ENCODE measurements at regions not wholly inside any gene's neighbourhood (a gene's known extent, or its start where the extent isn't known, plus 50 kb on each side); places are given as distances from the start of the nearest gene placed in this dataset.

GRCh38 chr11:26090651-26091050, 241.3 kb upstream of the ANO3 start:
- Histone ChIP-seq H3K4me3 (no peak overlapping the region), H3K4me1 (ENCODE audit: control insufficient read depth in 5 of 5, insufficient read depth in 5 of 5, low read length in 5 of 5) (peaks cover 0 to under 1% (median 0%) of the 10 kb centered on the region in 5 donors), H3K9me3 (ENCODE audit: control insufficient read depth in 4 of 4, insufficient read depth in 3 of 4, low read length in 3 of 4) (peaks cover 0 to 2% (median 0%) of the 10 kb centered on the region in 4 donors), H3K27me3 (ENCODE audit: control insufficient read depth in 3 of 3, insufficient read depth in 3 of 3, low read length in 2 of 3) (no peaks in the 10 kb centered on the region), H3K36me3 (ENCODE audit: control insufficient read depth in 4 of 4, insufficient read depth in 4 of 4, low read length in 4 of 4) (no peaks in the 10 kb centered on the region), H3K27ac (ENCODE audit: low read depth in 1 of 2, low read length in 1 of 2) (no peak overlapping the region), H3K9ac (ENCODE audit: insufficient read depth in 1 of 2, low read length in 2 of 2) (no peak overlapping the region)
- DNase-seq (peak; percentile 25 to 73 (median 66)), ATAC-seq (ENCODE audit: insufficient read depth, low FRiP score) (no peak)
- no peak for TF ChIP-seq CTCF (IDR thresholded peaks at IDR 0.05; ENCODE audit: control extremely low read depth, extremely low read depth)
- WGBS, 2 donors: 79 to 86% methylated on average over 3 of the region's 3 CpGs

- DNase-seq (no peak), ATAC-seq (ENCODE audit: insufficient read depth, low FRiP score) (no peak)
- TF ChIP-seq CTCF (IDR thresholded peaks at IDR 0.05; ENCODE audit: control extremely low read depth, extremely low read depth): no peak
- H3K9me3 ChIP-seq (ENCODE audit: control insufficient read depth in 4 of 4, insufficient read depth in 3 of 4, low read length in 3 of 4): peaks cover 0 to 2% (median 0%) of the 10 kb centered on the region in 4 donors
- 97 to 98% methylated on average over 2 of the region's 2 CpGs for WGBS, 2 donors
- no peaks in the 10 kb centered on the region for H3K36me3 ChIP-seq (ENCODE audit: control insufficient read depth in 4 of 4, insufficient read depth in 4 of 4, low read length in 4 of 4)
- no peaks in the 10 kb centered on the region for H3K27me3 ChIP-seq (ENCODE audit: control insufficient read depth in 3 of 3, insufficient read depth in 3 of 3, low read length in 2 of 3)
- peaks cover 0 to 21% (median 0%) of the 10 kb centered on the region in 5 donors for H3K4me1 ChIP-seq (ENCODE audit: control insufficient read depth in 5 of 5, insufficient read depth in 5 of 5, low read length in 5 of 5)
- no peak overlapping the region for H3K4me3 ChIP-seq
- no peak overlapping the region for H3K9ac ChIP-seq (ENCODE audit: insufficient read depth in 1 of 2, low read length in 2 of 2)
- H3K27ac ChIP-seq (ENCODE audit: low read depth in 1 of 2, low read length in 1 of 2): no peak overlapping the region
Measured at GRCh38 chr11:26093206-26093605, 238.7 kb upstream of the ANO3 start.

GRCh38 chr11:26095340-26095739, 236.6 kb upstream of the ANO3 start:
- no peaks in the 10 kb centered on the region for H3K27me3 ChIP-seq (ENCODE audit: control insufficient read depth in 3 of 3, insufficient read depth in 3 of 3, low read length in 2 of 3)
- H3K9me3 ChIP-seq (ENCODE audit: control insufficient read depth in 4 of 4, insufficient read depth in 3 of 4, low read length in 3 of 4): peaks cover 0 to 2% (median 0%) of the 10 kb centered on the region in 4 donors
- WGBS, 2 donors: 65 to 66% methylated on average over 5 of the region's 5 CpGs
- H3K9ac ChIP-seq (ENCODE audit: insufficient read depth in 1 of 2, low read length in 2 of 2): no peak overlapping the region
- no peak overlapping the region for H3K27ac ChIP-seq (ENCODE audit: low read depth in 1 of 2, low read length in 1 of 2)
- no peak overlapping the region for H3K4me3 ChIP-seq
- DNase-seq (no peak), ATAC-seq (ENCODE audit: insufficient read depth, low FRiP score) (no peak)
- TF ChIP-seq CTCF (IDR thresholded peaks at IDR 0.05; ENCODE audit: control extremely low read depth, extremely low read depth): no peak
- peaks cover 0 to 21% (median 0%) of the 10 kb centered on the region in 5 donors for H3K4me1 ChIP-seq (ENCODE audit: control insufficient read depth in 5 of 5, insufficient read depth in 5 of 5, low read length in 5 of 5)
- no peaks in the 10 kb centered on the region for H3K36me3 ChIP-seq (ENCODE audit: control insufficient read depth in 4 of 4, insufficient read depth in 4 of 4, low read length in 4 of 4)

GRCh38 chr11:26096451-26096850, 235.5 kb upstream of the ANO3 start:
- DNase-seq (peak; percentile 37 to 72 (median 69)), ATAC-seq (ENCODE audit: insufficient read depth, low FRiP score) (no peak)
- TF ChIP-seq CTCF (IDR thresholded peaks at IDR 0.05; ENCODE audit: control extremely low read depth, extremely low read depth): no peak
- Histone ChIP-seq H3K4me3 (no peak overlapping the region), H3K4me1 (ENCODE audit: control insufficient read depth in 5 of 5, insufficient read depth in 5 of 5, low read length in 5 of 5) (peaks cover 0 to 21% (median 0%) of the 10 kb centered on the region in 5 donors), H3K36me3 (ENCODE audit: control insufficient read depth in 4 of 4, insufficient read depth in 4 of 4, low read length in 4 of 4) (no peaks in the 10 kb centered on the region), H3K27me3 (ENCODE audit: control insufficient read depth in 3 of 3, insufficient read depth in 3 of 3, low read length in 2 of 3) (no peaks in the 10 kb centered on the region), H3K9me3 (ENCODE audit: control insufficient read depth in 4 of 4, insufficient read depth in 3 of 4, low read length in 3 of 4) (peaks cover 0 to 2% (median 0%) of the 10 kb centered on the region in 4 donors), H3K9ac (ENCODE audit: insufficient read depth in 1 of 2, low read length in 2 of 2) (no peak overlapping the region), H3K27ac (ENCODE audit: low read depth in 1 of 2, low read length in 1 of 2) (no peak overlapping the region)
- 44 to 67% methylated on average over 6 of the region's 6 CpGs for WGBS, 2 donors
